Stomach (tissue), 4 donors: ENCODE measurements at regions not wholly inside any gene's neighbourhood (a gene's known extent, or its start where the extent isn't known, plus 50 kb on each side); places are given as distances from the start of the nearest gene placed in this dataset.

Experiments used
- POLR2A ChIP-seq, 4 donors: fragments of 450-650 bp; IDR thresholded peaks; one replicate each; pipeline ENCODE4 v1.6.1; 2016; ENCODE audit warnings: antibody characterized with exemption in 4 of 4, control low read depth in 2 of 4, mild to moderate bottlenecking in 1 of 4, moderate library complexity in 1 of 4
- TF ChIP-seq, protein P1 (sequence below), 7 experiments: fragments of 450-650 bp in 4 of 7; fragments of 200-600 bp in 3 of 7; sonication (generic) in 3 of 7; IDR thresholded peaks; one replicate each; pipeline ENCODE4 v1.5.1; 2016 to 2019; ENCODE audit warnings: antibody characterized with exemption in 7 of 7, control low read depth in 2 of 7, mild to moderate bottlenecking in 1 of 7

DNA sequence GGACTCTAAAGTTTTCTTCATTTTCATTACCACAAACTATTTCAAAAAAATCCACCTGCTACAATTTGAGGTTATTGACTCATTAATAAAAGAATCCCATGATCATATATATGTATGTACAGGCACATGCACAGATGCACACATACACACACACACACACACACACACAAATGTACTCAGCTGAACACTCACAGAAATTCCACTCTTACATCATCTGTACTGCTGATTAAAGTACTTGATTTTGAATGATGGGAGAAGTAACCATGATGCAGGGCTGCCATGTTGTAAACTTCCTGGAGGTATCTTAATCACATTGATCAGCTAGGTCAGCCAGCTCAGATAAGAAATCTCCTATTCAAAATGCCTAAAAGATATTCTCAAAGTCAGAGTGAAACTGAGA, 1313.2 kb upstream of the NRXN1 start:
- TF ChIP-seq POLR2A (IDR thresholded peaks at IDR 0.05), result no peak
- TF ChIP-seq, protein P1, sequence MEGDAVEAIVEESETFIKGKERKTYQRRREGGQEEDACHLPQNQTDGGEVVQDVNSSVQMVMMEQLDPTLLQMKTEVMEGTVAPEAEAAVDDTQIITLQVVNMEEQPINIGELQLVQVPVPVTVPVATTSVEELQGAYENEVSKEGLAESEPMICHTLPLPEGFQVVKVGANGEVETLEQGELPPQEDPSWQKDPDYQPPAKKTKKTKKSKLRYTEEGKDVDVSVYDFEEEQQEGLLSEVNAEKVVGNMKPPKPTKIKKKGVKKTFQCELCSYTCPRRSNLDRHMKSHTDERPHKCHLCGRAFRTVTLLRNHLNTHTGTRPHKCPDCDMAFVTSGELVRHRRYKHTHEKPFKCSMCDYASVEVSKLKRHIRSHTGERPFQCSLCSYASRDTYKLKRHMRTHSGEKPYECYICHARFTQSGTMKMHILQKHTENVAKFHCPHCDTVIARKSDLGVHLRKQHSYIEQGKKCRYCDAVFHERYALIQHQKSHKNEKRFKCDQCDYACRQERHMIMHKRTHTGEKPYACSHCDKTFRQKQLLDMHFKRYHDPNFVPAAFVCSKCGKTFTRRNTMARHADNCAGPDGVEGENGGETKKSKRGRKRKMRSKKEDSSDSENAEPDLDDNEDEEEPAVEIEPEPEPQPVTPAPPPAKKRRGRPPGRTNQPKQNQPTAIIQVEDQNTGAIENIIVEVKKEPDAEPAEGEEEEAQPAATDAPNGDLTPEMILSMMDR (IDR thresholded peaks at IDR 0.05), result no peak
